ENCODE measurements at regions not wholly inside any gene's neighbourhood (a gene's known extent, or its start where the extent isn't known, plus 50 kb on each side); places are given as distances from the start of the nearest gene placed in this dataset.

- intact Hi-C loops (cut with micrococcal nuclease) = no loop called here
- Histone ChIP-seq H3K9me3 (replicated peaks in 1 of 2; ENCODE audit: control insufficient read depth in 1 of 2, insufficient read depth in 1 of 2, low read length in 2 of 2) (no peaks in the 10 kb centered on the region), H3K27ac (ENCODE audit: low read depth in 1 of 2, low read length in 2 of 2) (no peak overlapping the region), H3K4me2 (replicated peaks; ENCODE audit: extremely low read depth, low read length, poor library complexity, severe bottlenecking) (no peak overlapping the region), H4K20me1 (ENCODE audit: insufficient read depth, low read length) (no peaks in the 10 kb centered on the region), H3K4me1 (ENCODE audit: control insufficient read depth in 1 of 2, insufficient read depth in 2 of 2, low read length in 2 of 2) (peaks cover 4 to 8% of the 10 kb centered on the region in 2 donors), H3K36me3 (replicated peaks in 1 of 2; ENCODE audit: control insufficient read depth in 1 of 2, insufficient read depth in 2 of 2, low read length in 2 of 2) (no peaks in the 10 kb centered on the region), H2AFZ (ENCODE audit: insufficient read depth, low read depth, low read length, poor library complexity, severe bottlenecking) (no peak overlapping the region), H3K9ac (ENCODE audit: insufficient read depth, low read length, poor library complexity, severe bottlenecking) (no peak overlapping the region), H3K79me2 (ENCODE audit: insufficient read depth, low read length) (no peaks in the 10 kb centered on the region), H3K4me3 (replicated peaks in 1 of 3; ENCODE audit: low read depth in 2 of 3, low read length in 3 of 3) (no peak overlapping the region), H3K27me3 (ENCODE audit: control insufficient read depth in 2 of 2, insufficient read depth in 2 of 2, low read length in 2 of 2) (no peaks in the 10 kb centered on the region)
- Mint-ChIP-seq H3K4me3 (no peak overlapping the region), H3K27me3 (ENCODE audit: low read depth in 3 of 3) (peaks cover 2 to 5% (median 2%) of the 10 kb centered on the region in 3 donors), H3K9me3 (peaks cover 0 to 2% (median under 1%) of the 10 kb centered on the region in 7 donors), H3K4me1 (peaks cover 14% of the 10 kb centered on the region), H3K36me3 (no peaks in the 10 kb centered on the region), H3K27ac (no peak overlapping the region)
- 100% methylated on average over 2 of the region's 4 CpGs for WGBS (ENCODE audit: insufficient coverage)
- no peak for TF ChIP-seq CTCF (IDR thresholded peaks at IDR 0.05)
- no peak for DNase-seq
Observed at GRCh38 chr10:47243356-47243755, 56.6 kb upstream of the GDF10 start.

GRCh38 chr10:47243791-47244190 lies 56.2 kb upstream of the GDF10 start:
- Mint-ChIP-seq H3K27ac (no peak overlapping the region), H3K9me3 (peaks cover 0 to 2% (median 0%) of the 10 kb centered on the region in 7 donors), H3K4me3 (no peak overlapping the region), H3K36me3 (no peaks in the 10 kb centered on the region), H3K27me3 (ENCODE audit: low read depth in 3 of 3) (peaks cover 2 to 5% (median 2%) of the 10 kb centered on the region in 3 donors), H3K4me1 (peaks cover 14% of the 10 kb centered on the region)
- Histone ChIP-seq H3K4me3 (replicated peaks in 1 of 3; ENCODE audit: low read depth in 2 of 3, low read length in 3 of 3) (no peak overlapping the region), H3K4me1 (ENCODE audit: control insufficient read depth in 1 of 2, insufficient read depth in 2 of 2, low read length in 2 of 2) (peaks cover 4 to 8% of the 10 kb centered on the region in 2 donors), H3K79me2 (ENCODE audit: insufficient read depth, low read length) (no peaks in the 10 kb centered on the region), H2AFZ (ENCODE audit: insufficient read depth, low read depth, low read length, poor library complexity, severe bottlenecking) (no peak overlapping the region), H3K4me2 (replicated peaks; ENCODE audit: extremely low read depth, low read length, poor library complexity, severe bottlenecking) (no peak overlapping the region), H3K36me3 (replicated peaks in 1 of 2; ENCODE audit: control insufficient read depth in 1 of 2, insufficient read depth in 2 of 2, low read length in 2 of 2) (no peaks in the 10 kb centered on the region), H3K9ac (ENCODE audit: insufficient read depth, low read length, poor library complexity, severe bottlenecking) (no peak overlapping the region), H3K9me3 (replicated peaks in 1 of 2; ENCODE audit: control insufficient read depth in 1 of 2, insufficient read depth in 1 of 2, low read length in 2 of 2) (no peaks in the 10 kb centered on the region), H3K27ac (ENCODE audit: low read depth in 1 of 2, low read length in 2 of 2) (no peak overlapping the region), H3K27me3 (ENCODE audit: control insufficient read depth in 2 of 2, insufficient read depth in 2 of 2, low read length in 2 of 2) (no peaks in the 10 kb centered on the region), H4K20me1 (ENCODE audit: insufficient read depth, low read length) (no peaks in the 10 kb centered on the region)
- 38% methylated on average over 4 of the region's 4 CpGs for whole genome bisulfite sequencing (ENCODE audit: insufficient coverage)
- intact Hi-C loops (cut with micrococcal nuclease) = no loop called here
- no peak for TF ChIP-seq CTCF (IDR thresholded peaks at IDR 0.05)
- no peak for DNase-seq
